GM21529 (cell line): ENCODE measurements at regions not wholly inside any gene's neighbourhood (a gene's known extent, or its start where the extent isn't known, plus 50 kb on each side); places are given as distances from the start of the nearest gene placed in this dataset.

Source experiments
- ATAC-seq: cut with Tn5 transposase; IDR thresholded peaks from one replicate; pipeline ENCODE4 v1.9.1; 2021; ENCODE audit not compliant: unreplicated experiment

DNA sequence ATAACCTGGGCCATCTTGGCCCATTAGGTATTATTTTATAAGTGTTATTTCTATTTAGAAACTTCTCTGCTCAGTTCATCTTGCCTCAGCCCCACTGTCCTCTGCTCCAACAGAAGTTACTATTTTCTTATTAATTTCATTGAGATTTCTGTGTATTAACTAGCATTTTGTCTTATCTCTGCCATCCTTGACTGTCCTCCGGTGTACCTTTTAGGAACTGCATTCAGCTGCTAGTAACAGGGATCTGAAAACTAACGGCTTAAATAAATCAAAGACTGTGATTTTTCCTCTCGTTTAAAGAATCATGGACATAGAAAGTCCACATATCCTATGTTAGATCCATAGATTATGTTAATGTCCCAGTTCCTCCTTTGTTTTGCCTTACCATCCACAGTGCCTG lies 382.5 kb downstream of the MATN1 start:
- ATAC-seq = no peak

DNA sequence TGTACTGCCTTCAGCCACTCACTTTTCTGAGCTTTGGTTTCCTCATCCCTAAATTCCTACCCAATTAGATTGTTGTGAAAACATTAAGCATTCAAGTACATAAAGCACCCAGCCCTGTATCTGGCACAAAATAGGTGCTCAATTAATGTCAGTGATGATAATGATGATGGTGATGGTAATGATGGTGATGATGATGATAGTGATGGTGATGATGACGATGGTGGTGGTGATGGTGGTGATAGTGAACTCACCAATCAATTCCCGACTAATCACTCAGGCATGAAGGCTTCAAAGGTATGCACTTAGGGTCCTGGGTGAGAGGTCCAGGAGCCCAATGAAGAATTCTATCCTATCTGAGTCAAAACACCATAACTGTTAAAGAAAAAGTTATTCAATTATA lies 383.5 kb downstream of the MATN1 start:
- no peak for ATAC-seq

- ATAC-seq = no peak
These were observed 384.6 kb downstream of the MATN1 start for GRCh38 chr1:30338765-30339164.

DNA sequence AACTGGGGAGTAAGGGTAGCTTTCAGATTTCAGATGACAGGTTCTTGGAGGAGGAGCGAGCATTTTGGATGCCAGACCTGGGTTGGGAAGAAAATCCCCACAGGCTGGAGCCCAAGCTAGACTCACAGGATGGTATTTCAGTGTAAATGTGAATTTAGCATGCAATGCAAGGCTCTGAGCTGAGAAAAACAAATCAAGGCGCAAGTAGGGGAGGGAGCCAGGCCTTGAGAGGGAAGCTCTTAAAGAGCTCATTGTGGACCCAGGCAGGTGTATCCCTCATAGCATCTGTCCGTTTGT lies 386.1 kb downstream of the MATN1 start:
- ATAC-seq = no peak

DNA sequence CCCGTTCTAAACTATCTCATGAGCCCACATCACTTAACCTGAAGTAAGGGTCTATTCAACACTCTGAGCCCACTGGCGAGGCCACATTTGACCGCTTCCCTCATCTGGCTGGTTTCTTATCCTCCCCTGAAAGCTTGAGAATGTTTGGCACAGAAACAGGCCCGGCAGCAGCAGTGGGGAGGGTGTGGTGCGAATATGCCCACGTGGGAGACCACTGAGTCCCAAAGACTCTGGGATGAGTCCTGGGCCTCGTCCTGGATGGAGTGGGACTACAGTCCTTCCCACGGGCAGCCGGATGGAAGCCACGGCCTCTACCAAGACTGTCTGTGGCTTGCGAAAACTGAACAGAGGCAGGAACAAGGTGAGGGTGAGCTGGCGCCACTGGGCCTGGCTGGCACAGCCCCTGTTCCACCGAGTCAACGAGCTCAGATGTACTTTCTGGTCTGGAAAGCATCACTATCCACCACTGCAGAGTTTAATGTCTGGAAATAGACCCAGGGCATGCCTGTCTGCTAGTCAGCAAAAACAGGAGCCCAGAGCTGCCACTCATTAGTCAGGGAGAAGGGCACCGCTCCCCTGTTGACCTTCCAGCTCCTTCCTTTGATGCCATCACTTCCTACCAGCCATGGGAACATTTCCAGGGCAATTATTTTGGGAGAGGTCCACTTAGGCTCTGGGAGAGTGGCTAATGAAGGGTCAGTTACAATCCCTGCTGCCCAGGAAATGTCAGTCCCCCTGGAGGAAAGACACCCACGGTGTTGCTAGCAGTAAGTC lies 386.6 kb downstream of the MATN1 start:
- ATAC-seq = no peak

GRCh38 chr1:30335997-30336390 lies 387.4 kb downstream of the MATN1 start:
- ATAC-seq = no peak

DNA sequence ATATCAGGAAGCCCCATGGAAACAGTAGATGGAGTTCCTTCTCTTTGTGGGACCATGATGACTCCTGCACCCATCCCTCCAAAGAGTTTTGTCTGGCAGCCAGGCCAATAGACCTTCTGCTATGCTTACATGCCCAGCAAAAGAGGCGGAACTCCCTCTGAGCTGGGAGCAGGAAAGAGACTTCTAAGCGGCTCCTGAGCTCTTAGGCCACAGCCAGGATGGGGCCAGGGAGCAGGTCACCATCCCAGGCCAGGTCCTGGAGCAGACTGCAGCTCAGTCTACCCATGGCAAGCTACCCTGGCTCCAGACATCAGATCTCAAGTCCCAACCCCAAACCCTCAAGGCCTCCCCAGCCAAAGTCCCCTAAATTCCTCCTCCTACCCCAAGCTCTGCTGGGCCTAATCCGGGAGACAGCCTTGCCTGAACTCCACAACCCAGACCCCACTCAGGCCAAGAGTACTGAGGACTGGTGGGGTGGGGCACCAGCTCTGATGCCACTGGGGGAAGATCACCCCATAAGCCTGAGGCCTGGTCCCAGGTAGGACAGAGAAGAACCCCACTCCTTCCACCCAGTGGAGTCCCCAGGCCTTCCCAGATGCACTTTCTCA lies 387.9 kb downstream of the MATN1 start:
- ATAC-seq = no peak

- ATAC-seq = no peak
These were observed 388.6 kb downstream of the MATN1 start for GRCh38 chr1:30334767-30335166.

DNA sequence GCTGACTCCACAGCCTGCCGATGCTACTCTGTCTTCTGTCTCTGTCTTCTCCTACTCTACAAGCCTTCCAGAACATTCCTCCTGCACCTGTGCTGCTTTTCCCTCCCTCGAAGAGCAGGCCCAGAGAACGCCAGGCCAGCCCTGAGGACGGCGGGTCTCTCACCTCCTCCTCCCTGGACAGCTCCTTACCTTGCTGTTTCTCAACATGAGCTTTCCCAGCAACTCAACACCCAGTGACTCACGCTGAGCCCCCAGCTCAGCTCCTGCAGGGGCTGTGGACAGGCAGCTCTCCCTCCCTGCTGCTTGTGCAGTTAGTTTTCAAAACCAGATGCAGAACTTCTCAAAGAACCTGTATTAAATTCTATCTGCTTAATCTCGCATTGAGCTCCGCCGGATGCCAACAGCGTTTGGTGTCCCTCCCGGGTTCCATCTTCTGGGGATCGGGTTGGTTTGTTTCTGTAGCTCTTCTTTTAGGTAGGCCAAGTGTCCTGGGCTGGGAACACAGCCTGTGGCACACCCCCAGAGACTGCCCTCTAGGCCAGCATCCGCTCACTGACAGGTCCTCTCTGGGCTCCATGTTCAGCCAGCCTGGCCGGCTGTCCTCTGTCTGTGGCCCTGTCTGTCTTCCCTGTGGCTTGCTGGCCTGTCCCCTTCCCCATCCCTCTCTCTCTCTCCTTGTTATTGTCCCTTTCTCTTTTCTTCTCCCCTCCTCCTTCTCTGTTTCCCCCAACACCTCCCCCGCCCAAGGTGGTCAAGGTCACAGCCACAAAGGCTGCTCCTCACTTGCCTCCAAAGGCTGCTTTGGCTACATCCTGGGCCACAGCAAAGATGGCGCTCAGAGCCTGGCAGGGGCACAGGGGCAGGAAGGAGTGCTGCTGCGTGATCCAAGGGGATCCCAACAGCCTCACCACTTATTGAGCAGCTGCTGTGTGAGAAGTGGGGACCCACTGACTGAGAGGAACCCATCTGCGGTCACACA lies 391.0 kb downstream of the MATN1 start:
- ATAC-seq = no peak

GRCh38 chr1:30331415-30332065 lies 391.8 kb downstream of the MATN1 start:
- ATAC-seq = no peak

- ATAC-seq = no peak
These were observed 392.7 kb downstream of the MATN1 start for GRCh38 chr1:30330644-30331043.

GRCh38 chr1:30329802-30330557 lies 393.4 kb downstream of the MATN1 start:
- ATAC-seq = no peak

- ATAC-seq = no peak
These were observed 394.1 kb downstream of the MATN1 start for GRCh38 chr1:30329263-30329753.

DNA sequence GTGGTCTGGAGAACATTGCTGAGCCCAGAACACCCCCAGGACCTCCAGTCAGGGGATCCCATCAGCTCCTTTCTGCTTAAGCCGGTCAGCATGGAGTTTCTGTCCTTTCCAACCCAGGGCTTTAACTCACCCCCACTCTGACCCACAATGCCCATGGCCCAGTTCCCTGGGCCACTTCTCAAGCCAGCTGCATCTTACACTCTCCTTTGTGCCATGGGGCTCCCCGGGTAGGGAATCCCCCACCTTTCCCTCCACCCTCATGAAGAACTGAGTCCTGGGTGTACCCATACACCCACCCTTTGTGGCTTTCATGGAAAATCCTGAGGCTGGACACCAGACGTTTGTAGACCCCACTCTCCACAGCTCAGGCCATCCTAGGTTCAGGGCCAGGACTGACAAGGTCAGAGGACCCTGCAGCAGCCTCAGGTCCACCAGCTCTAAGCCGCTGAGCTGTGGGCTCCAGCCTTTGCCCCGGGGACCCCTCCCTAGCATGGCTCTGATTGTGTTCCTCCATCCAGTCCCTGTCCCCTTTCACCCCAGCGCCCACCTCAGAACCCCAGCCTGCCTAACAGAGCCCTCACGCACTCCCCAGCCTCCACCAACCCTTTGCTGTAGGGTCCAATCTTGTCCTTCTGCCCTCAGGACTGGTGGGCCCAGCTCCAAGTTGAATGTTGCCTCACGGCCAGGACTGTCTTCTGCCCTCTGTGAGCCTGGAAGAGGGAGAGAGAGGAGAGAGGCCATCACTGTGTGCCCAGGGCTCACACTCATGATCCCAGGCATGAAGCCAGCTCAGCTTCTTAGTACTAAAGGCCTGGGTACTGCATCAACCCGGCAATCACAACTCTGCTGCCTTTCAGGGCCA lies 394.8 kb downstream of the MATN1 start:
- ATAC-seq = no peak

DNA sequence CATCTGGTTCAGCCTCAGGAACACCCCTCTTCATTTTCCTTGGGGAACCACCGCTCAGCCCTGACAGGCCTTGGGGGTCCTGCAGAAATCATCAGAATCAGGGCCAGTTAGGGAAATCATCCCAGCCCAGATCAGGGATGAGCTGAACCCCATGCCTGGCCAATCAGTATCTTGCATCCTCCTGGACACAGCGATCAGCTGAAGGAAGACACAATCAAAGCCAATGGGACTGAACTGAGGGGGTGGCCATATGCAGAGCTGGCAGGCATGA lies 395.4 kb downstream of the MATN1 start:
- no peak for ATAC-seq

DNA sequence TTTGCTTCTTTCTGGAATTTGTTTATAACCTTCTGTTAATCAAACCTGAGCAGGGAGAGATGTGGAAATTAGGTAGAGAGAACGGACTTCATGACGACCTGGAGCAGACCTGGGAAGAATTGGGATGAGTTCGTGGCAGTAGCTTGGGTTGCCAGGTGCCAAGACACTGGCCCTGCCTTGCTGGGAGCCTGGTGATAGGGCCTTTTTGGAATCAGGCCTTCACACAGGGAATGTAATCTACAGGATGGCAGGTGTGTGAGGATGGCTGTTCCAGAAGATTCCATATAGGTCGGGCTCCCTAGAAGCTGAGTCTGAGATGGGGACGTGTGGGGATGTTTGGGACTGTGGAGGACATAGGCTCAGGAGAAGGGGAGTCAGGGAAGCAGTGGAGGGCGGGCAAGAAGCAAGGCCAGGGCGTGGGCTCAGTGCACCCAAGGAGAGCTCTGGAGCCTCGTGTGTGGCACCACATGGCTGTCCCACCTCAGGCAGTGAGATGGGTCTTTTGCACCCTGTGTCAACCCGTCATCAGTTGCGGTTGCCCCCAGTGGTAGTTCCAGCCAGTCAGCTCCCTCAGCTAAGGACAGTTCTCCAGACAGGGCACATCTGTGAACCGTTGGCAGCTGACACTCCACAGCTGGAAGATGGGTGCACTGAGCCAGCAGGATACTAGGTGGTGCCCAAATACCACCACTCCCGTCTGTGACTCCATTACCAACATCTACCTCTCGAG lies 395.9 kb downstream of the MATN1 start:
- ATAC-seq = no peak

DNA sequence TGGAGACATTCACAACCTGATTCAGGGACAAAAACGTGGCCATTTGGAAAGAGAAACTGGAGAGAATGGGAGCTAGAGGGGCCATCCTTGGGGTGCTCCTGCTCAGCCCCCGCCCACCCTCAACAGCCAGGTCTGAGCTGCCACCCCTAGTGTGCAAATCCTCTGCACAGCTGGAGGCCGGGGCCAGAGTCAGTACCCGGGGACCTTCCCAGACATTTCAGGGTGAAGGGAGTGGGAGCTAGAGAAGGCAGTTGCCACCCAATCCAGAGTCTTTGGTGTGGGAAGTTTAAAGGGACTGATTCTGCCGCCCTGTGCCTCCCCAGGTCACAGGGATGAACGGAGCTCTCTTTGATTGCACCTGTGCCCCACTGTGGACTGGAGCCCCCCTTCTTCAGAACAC lies 397.4 kb downstream of the MATN1 start:
- no peak for ATAC-seq

DNA sequence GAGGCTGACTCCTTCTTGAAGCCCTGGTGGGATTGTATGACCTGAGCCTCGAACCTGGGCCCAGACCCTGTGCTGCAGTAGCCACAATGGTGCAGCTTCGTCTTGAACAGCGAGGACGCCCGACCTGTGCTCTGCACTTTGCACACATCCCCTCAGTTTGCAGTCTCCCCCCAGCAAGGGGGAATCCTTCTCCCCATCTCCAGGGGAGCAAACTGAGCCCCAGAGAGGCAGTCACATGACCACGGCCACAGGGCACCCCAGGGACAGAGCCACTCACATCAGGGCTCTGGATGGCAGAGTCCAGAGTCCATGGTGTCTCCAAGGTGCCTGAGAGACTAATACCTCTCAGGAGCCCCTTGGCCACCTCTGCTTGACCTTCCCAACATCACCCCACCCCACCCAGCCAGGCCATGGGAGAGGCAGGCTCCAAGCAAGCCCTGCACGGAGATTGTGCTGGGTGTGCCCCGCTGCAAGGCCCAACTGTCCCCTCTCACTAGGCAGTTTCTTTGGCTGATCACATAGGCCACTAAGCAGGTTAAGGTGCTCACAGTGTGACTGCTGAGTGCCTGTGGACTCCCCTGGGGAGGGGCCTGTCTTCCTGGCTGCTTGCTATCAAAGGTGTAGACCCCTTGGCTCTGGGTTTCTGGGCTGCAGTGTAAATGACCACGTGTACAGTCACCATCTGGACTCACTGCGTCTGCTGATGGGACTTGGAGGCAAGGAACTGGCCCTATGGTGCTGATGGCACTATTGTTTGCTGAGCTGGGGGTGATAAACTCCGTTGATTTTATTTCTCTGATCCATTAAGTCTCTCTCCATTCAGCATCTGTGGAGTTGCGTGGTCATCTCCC lies 398.1 kb downstream of the MATN1 start:
- ATAC-seq = no peak
